NCI-H2171 (cell line): ENCODE measurements at regions not wholly inside any gene's neighbourhood (a gene's known extent, or its start where the extent isn't known, plus 50 kb on each side); places are given as distances from the start of the nearest gene placed in this dataset.
"Not testable (repeated sequence)": the region's sequence is repeated elsewhere in the genome, so short reads cannot be mapped to it uniquely, and the experiment has no call there.

Experiments used
- DNase-seq: peaks from one replicate; lab custom pipeline; 2025; lab: John Stamatoyannopoulos, UW

GRCh38 chr6:137545073-137545472, 50.9 kb upstream of the OLIG3 start:
- DNase-seq = no peak

GRCh38 chr6:137547186-137547585, 53.0 kb upstream of the OLIG3 start:
- DNase-seq = no peak

- DNase-seq = no peak
Measured at GRCh38 chr6:137547601-137548000, 53.4 kb upstream of the OLIG3 start.

GRCh38 chr6:137549106-137549505, 54.9 kb upstream of the OLIG3 start:
- DNase-seq = no peak

GRCh38 chr6:137550535-137550934, 56.3 kb upstream of the OLIG3 start:
- peak; percentile 41 for DNase-seq

DNA sequence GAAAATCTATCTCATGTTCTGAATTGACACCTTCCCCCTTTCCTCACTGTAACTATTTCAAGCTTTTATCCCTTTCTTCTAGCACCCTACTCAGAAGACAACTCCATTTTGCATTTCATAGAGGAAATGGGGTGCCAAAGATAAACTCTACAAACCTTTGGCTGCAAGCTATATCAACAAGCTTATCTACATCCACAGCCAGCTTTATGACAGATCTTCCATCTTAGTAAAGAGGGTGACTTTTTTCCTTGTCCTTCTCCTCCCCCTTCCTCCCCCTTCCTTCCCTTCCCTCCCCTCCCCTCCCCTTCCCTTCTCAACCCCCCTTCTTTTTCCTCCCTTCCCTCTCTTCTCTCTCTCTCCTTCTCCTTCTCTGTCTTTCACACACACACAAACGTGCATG, 58.0 kb upstream of the OLIG3 start:
- DNase-seq = no peak

DNA sequence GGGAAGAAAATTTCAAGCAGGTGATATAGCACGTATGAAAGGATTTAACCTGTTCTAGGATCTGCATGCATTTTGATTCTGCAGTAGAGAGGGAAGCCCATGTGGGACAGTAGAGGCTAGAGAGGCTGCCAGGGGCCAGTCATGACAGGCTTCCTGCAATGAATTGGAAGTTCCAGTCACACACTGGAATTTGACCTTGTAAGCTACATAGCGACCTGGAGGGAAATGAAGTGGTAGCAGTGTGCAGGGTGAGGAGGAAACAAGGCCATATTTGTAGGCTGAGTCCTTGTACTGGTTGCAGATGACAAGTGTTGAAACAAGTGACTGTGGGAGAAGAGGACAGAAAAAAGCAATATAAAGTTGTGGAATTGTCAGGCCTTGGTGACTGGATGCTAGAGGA, 58.6 kb upstream of the OLIG3 start:
- DNase-seq = no peak

- DNase-seq = not testable (repeated sequence)
Measured at GRCh38 chr6:137559521-137560183, 65.5 kb upstream of the OLIG3 start.

- no peak for DNase-seq
Measured at GRCh38 chr6:137560184-137560563, 66.0 kb upstream of the OLIG3 start.

DNA sequence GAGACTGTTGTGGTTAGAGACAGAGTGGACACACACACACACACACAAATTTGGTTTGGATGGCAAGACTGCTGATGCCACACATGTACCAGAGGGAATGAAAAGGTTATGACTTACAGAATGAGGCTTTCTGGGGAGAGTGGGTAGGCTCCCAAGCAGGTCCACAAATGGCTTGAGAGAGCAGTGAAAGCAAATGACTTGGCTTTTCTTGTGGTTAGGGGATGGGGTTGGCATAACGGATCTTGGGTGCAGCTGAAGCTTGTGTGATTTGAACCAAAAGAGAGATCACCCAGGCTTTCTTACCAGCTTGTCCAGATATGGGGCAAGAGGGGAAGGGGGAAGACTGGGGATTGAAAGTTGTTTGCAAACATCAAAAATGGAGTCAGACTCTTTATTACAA, 73.9 kb upstream of the OLIG3 start:
- DNase-seq = no peak

- DNase-seq = no peak
Measured at GRCh38 chr6:137570393-137570792, 76.2 kb upstream of the OLIG3 start.

- DNase-seq = peak; percentile 5
Measured at GRCh38 chr6:137571854-137572253, 77.7 kb upstream of the OLIG3 start.

GRCh38 chr6:137573739-137574138, 79.5 kb upstream of the OLIG3 start:
- DNase-seq = no peak

- no peak for DNase-seq
Measured at GRCh38 chr6:137579612-137580011, 85.4 kb upstream of the OLIG3 start.

DNA sequence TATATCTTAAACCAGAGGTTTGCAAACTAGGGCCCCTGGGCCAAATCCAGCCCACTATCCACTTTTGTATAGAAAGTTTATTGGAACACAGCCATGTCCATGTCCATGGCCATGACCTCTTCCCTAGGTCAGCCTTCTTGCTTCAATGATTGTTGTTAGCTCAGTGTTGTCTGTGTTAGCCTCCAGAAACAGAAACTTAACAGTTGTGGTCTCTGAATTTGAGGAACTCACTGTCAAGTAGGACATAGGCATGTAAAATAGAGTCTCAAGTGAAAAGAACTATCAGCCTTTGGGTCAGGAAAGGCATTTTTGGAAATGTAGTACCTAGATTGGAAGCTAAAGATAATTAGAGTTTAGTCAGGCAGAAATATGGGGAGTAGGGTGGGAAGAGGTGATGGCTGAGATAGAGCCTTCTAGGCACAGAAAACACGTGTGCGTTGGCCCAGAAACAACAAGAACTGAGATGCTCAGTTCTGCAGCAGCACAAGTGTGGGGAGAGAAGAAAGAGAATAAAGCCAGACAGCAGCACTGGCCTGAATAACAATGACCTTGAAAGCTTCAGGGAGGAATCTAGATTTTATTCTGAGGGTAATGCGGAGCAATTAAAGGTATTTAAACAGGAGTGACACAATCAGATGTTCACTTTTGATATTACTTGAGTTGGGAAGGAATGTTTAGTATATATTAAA, 87.0 kb upstream of the OLIG3 start:
- no peak for DNase-seq

GRCh38 chr6:137583519-137583918, 89.3 kb upstream of the OLIG3 start:
- DNase-seq = not testable (repeated sequence)

DNA sequence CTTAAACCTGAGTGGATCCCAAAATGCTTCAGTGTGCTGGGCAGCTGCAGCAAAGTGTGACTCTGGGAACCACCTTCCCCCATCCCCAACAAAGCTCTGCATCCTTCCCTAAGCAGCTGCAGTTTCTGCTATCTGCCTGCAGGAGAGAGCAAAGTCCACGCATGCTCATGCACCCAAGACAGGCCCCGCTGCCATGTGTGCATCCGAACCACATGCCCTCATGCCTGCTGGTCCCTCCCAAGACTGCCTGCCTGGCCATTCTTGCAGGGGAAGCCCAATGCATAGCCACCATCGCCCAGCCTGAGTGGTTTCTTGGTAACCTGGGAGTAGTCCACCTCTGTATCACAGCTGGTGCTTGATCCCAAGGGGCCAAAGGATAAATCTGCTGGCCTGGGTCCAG, 94.3 kb upstream of the OLIG3 start:
- no peak for DNase-seq

DNA sequence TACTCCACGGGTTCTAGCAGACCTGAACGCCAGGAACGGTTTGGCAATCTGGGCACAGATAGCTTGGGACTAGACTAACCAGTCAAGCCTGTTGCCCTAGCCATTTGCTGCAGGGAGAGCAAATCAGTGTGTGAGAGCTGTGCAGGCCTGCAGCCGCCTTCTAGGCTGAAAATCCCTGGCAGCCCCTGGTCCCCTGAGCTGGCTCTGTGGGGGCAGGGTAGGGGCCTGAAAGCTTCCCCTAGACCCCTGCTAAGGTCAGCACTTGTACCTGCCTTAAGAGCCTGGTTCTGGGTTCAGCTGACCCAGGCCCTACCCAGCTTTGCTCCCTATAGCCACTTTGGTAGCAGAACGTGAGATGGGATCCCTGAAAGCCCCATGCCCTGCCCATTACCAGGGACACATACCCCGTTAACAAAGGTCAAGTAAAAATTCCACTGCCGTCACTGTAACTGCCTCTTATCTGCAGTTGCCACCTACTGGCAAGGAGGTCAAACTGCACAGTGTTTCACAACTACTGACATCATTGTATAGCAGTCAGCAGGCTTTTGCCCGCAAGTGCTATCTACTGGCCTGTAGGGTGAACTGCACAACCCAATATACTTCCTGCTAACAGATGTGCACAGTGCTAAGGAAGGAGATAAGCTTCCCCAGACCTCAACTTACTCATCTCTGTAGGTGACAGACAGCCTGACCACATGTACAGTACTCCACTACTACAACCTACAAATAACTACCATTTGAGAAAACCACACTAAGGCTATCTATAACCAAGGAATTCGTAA, 95.1 kb upstream of the OLIG3 start:
- DNase-seq = peak; percentile 3

DNA sequence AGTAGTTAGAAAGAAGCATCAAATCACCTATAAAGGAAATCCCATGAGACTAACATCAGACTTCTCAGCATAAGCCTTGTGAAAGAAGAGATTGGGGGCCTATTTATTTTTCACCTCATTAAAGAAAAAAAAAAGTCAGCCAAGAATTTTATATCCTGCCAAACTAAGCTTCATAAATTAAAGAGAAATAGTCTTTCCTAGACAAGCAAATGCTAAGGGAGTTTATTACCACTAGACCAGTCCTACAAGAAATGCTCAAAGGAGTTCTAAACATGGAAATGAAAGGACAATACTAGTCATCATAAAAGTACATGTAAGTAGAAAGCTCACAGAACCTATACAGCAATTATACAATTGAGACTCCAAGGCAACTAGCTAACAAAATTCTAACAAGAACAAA, 96.5 kb upstream of the OLIG3 start:
- DNase-seq = no peak

DNA sequence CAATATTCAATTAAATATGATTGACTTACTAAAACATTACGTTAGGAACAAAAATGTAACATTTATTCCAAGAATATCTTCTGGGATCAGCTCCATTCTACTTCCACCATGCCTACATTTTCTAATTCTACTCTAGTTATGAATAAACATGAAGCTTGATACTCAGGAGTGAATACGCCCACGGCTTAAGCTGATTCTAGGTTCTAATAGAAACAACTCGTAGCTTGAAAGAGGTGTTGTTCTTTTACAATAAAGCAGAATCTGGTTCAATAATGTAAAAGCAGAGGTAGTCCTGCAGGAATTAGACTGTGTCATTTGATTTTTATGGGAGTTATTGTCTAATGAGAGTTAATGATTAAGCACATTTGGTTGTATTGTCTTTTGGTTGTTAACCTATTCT, 107.3 kb upstream of the OLIG3 start:
- DNase-seq = no peak

- peak; percentile 74 for DNase-seq
Measured at GRCh38 chr6:137602313-137603197, 108.4 kb upstream of the OLIG3 start.

GRCh38 chr6:137610702-137611101, 116.5 kb upstream of the OLIG3 start:
- DNase-seq = no peak
